Right kidney (tissue), 1 donor: ENCODE measurements at regions not wholly inside any gene's neighbourhood (a gene's known extent, or its start where the extent isn't known, plus 50 kb on each side); places are given as distances from the start of the nearest gene placed in this dataset.
"Not testable (repeated sequence)": the region's sequence is repeated elsewhere in the genome, so short reads cannot be mapped to it uniquely, and the experiment has no call there.

ENCODE experiments used
- DNase-seq: peaks from one replicate; pipeline ENCODE4 v3.0.0-alpha.2; 2016

- no peak for DNase-seq
Observed at GRCh38 chr13:83825676-83826075, 56.6 kb downstream of the SLITRK1 start.

- DNase-seq, result no peak
Observed at GRCh38 chr13:83824560-83824959, 57.7 kb downstream of the SLITRK1 start.

- DNase-seq, result no peak
Observed at GRCh38 chr13:83824120-83824519, 58.2 kb downstream of the SLITRK1 start.

GRCh38 chr13:83819611-83820010 is 62.7 kb downstream of the SLITRK1 start:
- DNase-seq, result no peak

- DNase-seq, result no peak
Observed at GRCh38 chr13:83819156-83819555, 63.1 kb downstream of the SLITRK1 start.

- DNase-seq, result no peak
Observed at GRCh38 chr13:83816081-83816480, 66.2 kb downstream of the SLITRK1 start.

- DNase-seq, result no peak
Observed at GRCh38 chr13:83815598-83815997, 66.7 kb downstream of the SLITRK1 start.

GRCh38 chr13:83810136-83810535 is 72.1 kb downstream of the SLITRK1 start:
- DNase-seq, result no peak

- DNase-seq, result no peak
Observed at GRCh38 chr13:83804356-83804962, 77.8 kb downstream of the SLITRK1 start.

GRCh38 chr13:83798731-83799130 is 83.5 kb downstream of the SLITRK1 start:
- no peak for DNase-seq

- DNase-seq, result no peak
Observed at GRCh38 chr13:83796364-83796763, 85.9 kb downstream of the SLITRK1 start.

GRCh38 chr13:83794583-83794982 is 87.7 kb downstream of the SLITRK1 start:
- no peak for DNase-seq

GRCh38 chr13:83780227-83780626 is 102.0 kb downstream of the SLITRK1 start:
- DNase-seq, result no peak

GRCh38 chr13:83773961-83774360 is 108.3 kb downstream of the SLITRK1 start:
- DNase-seq, result no peak

GRCh38 chr13:83765796-83766195 is 116.5 kb downstream of the SLITRK1 start:
- DNase-seq, result no peak

- no peak for DNase-seq
Observed at GRCh38 chr13:83761631-83762030, 120.6 kb downstream of the SLITRK1 start.

GRCh38 chr13:83755210-83755609 is 127.1 kb downstream of the SLITRK1 start:
- DNase-seq, result not testable (repeated sequence)

GRCh38 chr13:83753912-83754624 is 128.2 kb downstream of the SLITRK1 start:
- DNase-seq, result no peak

GRCh38 chr13:83752141-83752540 is 130.1 kb downstream of the SLITRK1 start:
- no peak for DNase-seq

GRCh38 chr13:83740622-83741021 is 141.7 kb downstream of the SLITRK1 start:
- no peak for DNase-seq

- DNase-seq, result no peak
Observed at GRCh38 chr13:83738407-83738806, 143.9 kb downstream of the SLITRK1 start.

- no peak for DNase-seq
Observed at GRCh38 chr13:83733293-83733692, 149.0 kb downstream of the SLITRK1 start.

- DNase-seq, result no peak
Observed at GRCh38 chr13:83732755-83733154, 149.5 kb downstream of the SLITRK1 start.

- no peak for DNase-seq
Observed at GRCh38 chr13:83731113-83731512, 151.2 kb downstream of the SLITRK1 start.
